NCI-H460 (cell line): ENCODE measurements at regions not wholly inside any gene's neighbourhood (a gene's known extent, or its start where the extent isn't known, plus 50 kb on each side); places are given as distances from the start of the nearest gene placed in this dataset.
"Not testable (repeated sequence)": the region's sequence is repeated elsewhere in the genome, so short reads cannot be mapped to it uniquely, and the experiment has no call there.

ENCODE experiments used
- DNase-seq: peaks from one replicate; pipeline ENCODE4 v3.0.0-alpha.2; 2016; ENCODE audit warnings: low read depth; ENCODE audit errors: extremely low read depth

DNA sequence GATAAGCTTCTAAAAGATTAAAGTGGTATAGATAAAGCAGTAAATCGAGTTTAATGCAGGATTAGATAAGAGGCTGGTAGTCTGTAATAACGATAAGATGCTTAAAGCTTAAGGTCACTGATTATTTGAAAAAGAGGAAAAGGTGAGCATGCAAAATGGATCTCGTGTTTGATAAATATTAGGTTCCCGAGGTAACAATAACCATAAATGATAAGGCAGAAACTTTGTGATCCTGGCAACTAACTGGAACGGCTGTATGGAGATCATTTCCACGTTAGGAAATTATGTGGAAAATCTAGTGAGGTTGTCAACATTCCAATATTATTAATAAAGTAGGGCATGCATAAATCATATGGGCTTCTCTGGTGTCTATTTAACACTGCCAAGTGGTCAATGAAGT, 255.5 kb downstream of the EFCAB11 start:
- no peak for DNase-seq

DNA sequence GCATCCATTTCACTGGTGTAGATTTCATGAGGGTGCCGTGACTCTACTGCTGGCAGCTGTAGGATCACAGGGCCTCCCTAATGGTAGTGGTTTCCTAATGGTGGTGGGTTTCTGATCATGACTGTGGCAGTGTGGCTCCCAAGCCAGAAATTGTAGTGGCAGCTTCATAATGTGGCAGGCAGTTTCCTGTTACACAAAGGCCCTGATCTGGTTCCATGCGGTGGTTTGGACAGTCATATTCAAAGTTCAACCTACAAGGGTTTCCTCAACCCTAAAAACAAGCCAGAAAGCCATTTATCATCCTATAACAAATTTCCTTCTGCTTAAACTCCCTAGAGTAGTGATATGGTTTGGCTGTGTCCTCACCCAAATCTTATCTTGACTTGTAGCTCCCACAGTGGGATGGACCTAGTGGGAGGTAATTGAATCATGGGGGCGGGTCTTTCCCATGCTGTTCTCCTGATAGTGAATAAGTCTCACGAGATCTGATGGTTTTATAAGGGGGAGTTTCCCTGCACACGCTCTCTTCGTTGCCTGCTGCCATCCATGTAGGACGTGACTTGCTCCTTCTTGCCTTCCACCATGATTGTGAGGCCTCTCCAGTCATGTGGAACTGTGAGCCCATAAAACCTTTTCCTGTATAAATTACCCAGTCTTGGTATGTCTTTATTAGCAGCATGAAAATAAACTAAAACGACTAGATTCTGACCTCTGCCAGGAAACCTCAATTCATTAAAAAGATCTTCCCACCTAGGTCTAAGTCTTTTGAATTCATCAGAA, 257.1 kb downstream of the EFCAB11 start:
- DNase-seq = no peak

DNA sequence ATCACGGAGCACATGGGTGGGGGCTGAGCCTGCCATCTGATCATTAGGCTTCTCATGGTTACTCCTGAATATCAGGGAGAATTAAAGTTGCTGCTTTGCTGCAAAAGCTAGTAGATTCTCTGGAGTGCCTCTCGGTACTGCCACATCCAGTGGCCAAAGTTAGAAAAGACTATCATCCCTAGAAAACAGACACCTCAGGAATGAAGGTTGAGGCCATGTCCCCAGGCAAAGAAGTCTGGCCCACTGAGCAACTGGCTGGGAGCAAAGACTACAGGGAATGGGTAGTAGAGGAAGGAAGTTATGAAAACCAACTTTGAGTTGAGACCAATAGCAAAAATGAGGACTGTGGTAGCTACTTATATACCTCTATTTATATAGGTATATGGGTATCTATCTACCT, 258.7 kb downstream of the EFCAB11 start:
- DNase-seq = no peak

DNA sequence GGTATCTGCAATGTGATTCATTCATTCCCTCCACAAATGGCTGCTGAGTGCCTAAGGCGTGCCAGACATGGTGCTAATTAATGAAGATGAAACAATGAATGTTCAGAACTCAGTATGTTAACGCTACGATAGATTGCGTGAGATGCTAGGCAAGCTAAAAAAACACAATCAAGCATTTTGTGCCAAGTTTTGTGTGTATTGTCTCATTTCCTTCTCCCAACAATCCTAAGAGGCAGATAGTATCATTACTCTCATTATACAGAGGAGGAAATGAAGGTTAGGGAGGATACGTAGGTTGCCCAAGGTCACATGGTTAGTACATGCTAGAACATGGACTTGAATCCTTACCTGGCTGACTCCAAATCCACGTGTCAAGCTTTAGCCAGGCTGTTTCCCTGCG, 264.4 kb downstream of the EFCAB11 start:
- DNase-seq = no peak

DNA sequence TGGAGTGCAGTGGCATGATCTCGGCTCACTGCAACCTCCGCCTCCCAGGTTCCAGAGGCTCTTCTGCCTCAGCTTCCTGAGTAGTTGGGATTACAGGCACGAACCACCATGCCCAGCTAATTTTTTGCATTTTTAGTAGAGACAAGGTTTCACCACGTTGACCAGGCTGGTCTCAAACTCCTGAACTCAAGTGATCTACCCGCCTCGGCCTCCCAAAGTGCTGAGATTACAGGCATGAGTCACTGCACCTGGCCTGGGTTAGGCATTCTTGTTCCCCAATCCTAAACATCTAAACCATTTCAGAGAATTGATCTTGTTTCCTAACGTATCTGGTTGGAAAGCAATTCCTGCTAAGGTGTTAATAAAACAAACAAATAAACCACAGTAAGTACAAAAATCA, 264.8 kb downstream of the EFCAB11 start:
- not testable (repeated sequence) for DNase-seq

DNA sequence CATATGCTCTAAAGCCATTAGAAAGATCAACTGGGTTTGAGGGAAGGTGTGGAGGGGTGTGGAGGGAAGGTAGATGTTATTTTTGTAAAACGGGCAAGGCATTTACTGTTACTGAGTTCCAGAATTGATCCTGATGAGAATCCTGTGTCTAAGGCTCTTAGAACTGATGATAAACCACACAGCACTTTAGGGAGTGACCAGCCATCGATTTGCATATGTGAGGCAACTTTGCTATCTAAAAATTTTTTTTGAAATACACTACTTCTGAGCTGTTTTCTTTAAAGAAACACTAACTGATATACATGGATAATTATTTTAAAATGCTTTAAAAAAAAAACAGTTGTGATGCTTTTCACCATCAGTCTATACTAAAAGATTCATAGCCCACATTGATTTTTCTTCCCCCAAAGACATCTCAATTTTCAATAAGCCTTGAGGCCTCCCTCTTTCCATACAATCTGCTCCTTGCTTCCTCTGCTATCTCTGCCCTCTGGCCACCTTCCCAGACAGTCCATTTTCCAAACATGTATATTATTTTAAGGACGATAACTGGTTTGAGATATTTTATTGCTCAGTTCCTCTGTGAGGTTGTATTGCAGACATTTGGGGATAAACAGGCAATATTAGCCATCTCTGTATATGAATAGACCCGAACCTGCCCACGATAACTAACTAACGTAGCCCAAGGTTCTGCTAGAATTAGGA, 265.9 kb downstream of the EFCAB11 start:
- DNase-seq = no peak

DNA sequence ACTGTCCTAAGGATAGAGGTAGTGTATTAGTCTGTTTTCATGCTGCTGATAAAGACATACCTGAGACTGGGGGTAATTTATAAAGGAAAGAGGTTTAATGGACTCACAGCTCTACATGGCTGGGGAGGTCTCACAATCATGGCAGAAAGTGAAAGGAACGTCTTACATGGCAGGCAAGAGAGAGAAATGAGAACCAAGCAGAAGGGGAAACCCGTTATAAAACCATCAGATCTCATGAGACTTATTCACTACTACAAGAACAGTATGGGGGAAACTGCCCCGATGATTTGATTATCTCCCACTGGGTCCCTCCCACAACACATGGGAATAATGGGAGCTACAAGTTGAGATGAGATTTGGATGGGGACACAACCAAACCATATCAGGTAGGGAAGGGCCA, 267.4 kb downstream of the EFCAB11 start:
- DNase-seq = not testable (repeated sequence)

DNA sequence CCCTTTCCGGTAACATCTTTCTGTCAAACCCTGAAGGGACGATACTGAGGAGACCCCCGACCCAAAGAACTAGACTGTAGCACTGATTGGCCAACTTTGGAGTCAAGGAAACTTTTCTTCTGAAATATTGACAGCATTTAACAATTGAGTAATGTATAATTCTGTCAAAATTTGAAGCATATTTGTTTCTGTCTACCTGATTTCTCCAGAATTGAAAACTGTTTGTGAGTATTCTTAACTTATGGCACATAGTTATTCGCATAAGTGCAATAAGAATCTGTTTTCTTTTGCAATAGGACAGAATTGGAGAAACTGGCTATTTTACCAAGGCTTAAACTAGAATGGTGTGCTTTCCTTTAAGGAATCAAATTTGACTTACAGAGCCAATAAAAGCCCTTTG, 267.1 kb upstream of the FOXN3 start:
- DNase-seq = no peak

DNA sequence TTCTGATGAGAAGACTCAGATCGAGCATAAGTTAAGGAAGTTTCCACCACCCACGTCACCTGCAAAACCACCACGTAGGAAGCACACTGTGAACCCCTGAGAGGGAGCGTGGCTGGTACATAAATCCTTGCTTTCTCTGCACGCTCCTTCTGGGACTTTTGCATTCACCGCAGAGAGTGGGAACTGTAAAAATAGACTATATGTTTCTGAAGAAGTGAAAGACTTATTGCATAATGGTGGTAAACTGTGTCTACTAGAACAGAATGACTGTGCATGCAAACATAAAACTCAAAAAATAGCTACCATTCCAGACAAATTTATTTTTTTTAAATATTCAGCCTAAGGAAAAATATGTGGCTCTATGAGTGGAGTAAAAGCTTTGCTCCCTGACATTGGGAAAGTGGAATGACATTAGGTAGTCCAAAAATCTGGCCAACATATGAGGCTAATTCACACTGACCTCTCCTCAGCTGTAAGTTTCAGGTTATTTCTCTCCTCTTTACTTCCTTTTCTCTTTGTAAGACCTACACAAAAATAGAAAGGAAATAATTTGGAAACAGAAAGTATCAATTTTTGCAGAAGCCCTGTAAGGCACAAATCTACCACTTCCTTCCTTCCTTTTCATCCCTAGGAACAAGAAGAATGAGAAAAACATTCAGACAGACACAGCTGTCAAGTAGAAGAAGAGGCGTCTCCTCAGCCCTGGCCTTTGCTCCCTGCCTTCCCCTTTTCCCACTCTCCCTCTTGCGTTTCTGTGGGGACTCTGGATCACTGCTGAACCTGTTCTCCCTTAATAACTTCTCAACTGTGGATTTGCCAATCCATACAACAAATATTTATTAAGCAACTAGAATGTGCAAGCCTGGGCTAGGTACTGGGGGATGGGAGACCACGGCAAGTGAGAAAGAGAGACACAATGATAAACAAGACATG, 264.3 kb upstream of the FOXN3 start:
- no peak for DNase-seq

DNA sequence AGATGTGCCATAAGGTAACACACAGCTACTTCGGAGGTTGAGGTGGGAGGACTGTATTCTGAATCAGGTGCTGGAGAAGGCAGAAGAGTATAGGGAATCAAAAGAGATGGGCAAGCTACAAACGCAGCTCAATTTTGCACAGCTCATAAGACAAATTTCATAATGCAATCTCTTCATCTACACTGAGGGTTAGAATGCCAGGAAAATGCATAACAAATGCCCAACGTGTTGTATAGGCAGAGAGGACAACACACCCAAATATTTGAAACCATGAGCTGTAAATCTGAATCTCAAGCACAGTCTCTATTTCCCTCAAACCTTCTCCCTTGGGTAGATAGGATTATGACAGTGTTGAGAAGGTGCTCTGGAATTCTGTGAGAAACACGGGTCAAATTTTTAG, 263.1 kb upstream of the FOXN3 start:
- DNase-seq = no peak

DNA sequence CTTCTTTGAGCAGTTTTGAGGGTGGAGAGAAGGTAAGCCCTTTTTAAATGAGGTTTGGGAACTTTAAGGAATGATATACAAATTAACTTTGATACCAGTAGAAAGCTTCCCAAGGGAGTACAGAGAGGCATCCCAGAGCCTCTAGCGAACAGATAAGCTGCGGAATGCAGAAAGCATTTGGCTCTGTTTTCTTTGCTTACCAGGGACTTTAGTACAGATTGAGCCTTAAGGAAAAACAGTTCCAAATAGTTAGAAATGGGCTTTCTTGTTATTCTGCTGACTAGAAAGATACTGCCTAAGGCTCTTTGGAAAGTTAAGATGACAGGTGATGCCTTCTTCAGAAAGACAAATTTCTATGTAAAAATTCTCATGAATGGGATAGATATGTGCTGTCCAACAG, 261.7 kb upstream of the FOXN3 start:
- DNase-seq = no peak

DNA sequence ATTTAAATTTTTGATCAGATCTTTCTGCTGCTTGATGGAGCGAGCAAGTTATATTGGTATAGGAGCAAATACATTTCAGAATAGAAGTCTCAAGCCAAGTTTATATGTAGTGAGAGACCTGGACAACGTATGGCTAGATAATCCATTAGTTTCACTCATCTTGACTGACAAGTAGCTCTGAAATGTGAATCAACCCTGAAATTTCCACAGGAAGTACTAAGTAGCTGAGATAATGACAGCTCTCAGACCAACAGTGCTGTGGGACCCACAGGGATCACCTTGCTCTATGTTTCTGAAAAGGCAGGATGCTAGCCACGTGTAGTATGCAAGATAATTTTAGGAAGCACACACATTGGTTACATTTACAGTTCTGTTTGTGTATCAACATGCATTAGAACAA, 258.6 kb upstream of the FOXN3 start:
- no peak for DNase-seq

DNA sequence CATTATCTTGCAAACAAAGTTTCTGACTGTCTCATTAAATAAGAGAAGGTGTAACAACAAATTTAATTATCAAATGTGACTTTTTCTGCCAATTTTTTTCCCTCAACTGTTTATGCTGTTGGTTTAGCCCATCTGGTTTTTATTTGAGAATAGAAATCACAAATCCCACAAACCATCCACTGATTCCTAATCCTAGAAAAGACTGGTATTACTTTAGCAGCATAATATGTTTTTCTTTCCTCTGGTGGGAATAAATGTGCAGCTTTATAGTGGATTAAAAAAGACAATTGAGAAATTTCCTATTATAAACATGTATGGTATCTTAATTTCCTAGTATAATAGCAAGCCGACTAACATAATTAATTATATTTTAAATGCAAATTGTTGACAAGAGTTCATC, 257.9 kb upstream of the FOXN3 start:
- DNase-seq = no peak

DNA sequence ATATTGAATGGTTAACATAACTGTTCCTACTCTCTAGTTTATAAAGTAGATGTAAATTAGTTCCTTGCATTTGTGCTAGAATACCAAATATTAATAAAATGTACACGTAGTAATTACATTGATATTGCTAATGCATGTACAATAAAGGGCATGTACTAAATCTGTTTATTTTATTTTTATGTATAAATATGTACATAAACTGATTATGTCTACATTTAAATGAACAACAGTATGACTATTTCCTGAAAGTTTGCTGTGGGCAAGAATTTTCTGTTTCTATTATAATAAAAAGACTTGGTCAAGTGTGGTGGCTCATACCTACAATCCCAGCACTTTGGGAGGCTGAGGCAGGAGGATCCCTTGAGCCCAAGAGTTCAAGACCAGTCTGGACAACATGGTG, 257.2 kb upstream of the FOXN3 start:
- DNase-seq = no peak

DNA sequence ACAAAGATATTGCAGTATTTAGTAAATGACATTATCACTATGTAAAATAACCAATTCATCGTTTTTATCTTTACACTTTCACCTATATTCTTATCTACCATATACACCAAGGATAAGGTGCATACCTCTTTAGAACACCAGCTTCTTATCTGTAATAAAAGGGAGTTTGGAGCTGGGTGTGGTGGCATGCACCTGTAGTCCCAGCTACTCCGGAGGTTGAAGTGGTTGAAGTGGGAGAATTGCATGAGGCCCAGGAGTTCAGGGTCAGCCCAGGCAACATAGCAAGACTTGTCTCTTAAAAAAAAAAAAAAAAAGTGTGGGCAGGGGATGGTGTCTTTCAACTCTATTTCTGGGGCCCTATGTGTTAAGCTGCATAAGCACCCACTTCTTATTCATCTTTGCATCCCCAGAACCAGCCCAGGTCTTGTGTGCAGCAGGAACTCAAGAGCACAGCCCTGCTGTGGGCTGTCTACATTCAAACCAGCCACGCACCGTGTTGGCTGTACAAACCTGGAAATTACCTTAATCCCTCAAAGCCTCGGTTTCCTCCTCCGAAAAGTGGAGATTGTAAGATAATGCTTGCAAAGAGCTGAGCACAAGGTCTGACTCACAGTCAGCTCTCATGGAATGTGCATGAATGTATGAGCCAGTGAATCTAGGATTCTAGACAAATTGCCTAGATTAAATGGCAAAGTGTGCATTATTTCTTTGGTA, 256.6 kb upstream of the FOXN3 start:
- no peak for DNase-seq

DNA sequence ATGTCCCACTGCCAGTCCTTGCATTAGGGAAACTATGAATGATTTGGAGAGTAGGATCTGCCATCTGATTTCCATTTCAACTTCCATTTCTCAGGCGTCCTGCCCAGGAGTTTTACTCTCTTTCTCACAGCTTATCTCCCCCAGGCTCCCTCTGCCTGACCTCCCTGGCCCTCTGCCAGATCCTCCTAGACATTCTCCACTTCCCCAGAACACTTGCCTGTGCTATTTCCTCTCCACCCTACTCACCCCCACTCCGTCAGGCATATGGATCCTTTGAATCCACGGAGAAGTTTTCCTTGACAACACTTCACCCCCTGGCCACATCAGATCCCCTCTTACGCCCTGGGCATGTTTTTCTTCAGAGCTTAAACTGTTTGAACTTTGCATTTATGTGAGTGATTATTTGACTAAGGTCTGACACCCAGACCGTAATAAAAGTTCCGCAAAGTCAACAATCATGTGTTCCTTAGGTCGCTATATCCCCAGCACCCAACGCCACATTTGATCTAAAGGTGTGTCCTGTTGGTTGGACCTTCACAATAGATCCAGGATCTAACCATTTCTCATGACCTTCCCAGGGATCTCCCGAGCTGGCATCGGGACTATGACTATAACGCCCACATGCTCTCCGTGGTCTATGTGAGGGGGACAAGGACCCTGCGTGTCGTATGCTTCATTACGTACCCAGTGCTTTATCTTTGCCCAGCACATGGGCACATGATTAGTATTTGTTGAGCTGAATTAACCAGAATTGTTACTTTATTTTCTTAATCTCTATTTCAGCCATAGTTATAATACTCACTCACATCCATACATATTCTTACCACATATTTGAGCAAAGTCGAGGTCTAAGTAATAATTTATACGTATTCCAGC, 255.8 kb upstream of the FOXN3 start:
- no peak for DNase-seq

DNA sequence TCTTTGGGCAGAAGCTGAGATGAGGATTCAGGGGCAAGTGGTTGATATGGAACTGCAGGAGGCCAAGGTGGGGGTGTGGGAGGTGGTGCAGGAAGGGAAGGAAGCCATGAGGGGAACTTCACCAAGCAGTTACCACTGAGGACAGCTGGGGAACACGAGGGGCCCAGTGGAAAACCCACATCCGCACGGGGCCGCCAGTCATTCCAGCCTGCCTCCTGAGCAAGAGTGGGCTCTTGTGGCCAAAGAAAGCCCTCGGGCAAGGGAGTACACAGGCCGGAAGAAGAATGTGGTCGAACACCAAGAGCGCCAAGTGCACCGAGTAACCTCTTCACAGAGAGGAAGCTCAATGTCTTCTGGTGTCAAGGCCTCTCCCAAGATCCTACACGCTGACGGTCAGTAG, 252.2 kb upstream of the FOXN3 start:
- DNase-seq = no peak

DNA sequence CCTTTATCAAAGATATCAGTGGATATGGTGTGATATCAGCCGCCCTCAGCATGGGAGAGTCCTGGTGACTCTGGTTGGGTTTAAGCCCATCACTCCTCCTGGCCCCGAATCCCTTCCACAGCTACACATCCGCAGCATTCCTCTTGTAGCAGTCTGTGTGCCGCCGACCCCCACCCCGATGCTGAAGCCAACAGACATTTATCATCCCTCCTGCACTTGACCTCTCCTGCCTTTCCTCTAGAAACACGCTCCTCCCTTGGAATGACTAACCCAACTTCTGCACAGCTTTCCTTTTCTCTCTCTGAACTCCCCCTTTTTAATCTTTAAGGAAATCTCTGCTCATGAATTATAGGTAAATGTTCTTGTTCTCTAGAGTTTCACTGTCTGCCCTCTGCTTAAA, 250.9 kb upstream of the FOXN3 start:
- no peak for DNase-seq

DNA sequence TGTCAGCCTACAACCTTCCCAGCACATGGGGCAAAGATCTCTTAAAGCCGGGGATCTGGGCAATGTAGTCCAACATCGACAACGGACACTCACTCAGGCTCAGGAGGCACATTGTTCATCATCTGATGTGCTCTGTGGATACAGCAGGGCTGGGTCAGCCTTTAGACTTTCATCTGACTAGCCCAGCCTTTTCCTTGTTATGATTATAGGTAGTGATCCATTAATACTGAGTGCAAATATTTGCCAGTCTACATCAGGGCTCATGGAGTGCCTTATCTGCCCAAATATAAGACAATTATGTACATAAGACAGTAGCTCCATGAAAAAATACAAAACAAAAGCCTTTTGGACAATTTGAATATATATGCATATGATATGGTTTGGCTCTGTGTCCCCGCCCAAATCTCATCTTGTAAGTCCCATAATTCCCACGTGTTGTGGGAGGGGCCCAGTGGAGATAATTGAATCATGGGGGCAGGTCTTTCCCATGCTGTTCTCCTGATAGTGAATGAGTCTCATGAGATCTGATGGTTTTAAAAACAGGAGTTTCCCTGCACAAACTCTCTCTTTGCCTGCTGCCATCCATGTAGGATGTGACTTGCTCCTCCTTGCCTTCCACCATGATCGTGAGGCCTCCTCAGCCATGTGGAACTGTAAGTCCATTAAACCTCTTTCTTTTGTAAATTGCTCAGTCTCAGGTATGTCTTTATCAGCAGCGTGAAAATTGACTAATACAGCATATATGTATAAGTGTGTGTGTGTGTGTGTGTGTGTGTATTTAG, 248.5 kb upstream of the FOXN3 start:
- not testable (repeated sequence) for DNase-seq
